WTC11 (cell line): ENCODE measurements at regions not wholly inside any gene's neighbourhood (a gene's known extent, or its start where the extent isn't known, plus 50 kb on each side); places are given as distances from the start of the nearest gene placed in this dataset.

Experiments used
- ATAC-seq: fragments of 200-7000 bp; cut with Tn5 transposase; 2 replicates; pipeline ENCODE4 v1.10.0; 2021; ENCODE audit warnings: mild to moderate bottlenecking, moderate library complexity
- CTCF ChIA-PET: fragments of 300-600 bp; sonication (Branson Sonifier 250); formaldehyde crosslinking; loops from one replicate; lab custom pipeline; 2021; ENCODE audit warnings: antibody characterized with exemption; lab: Charles Lee
- POLR2A ChIA-PET: fragments of 350-600 bp; sonication (Branson Sonifier 250); formaldehyde crosslinking; loops from one replicate; lab custom pipeline; 2021; ENCODE audit warnings: antibody characterized with exemption; lab: Charles Lee
- DNase-seq: peaks from one replicate; pipeline ENCODE4 v3.0.0; 2021; ENCODE audit warnings: low spot score
- H3K27ac Mint-ChIP-seq: 2 replicates; pipeline ENCODE4 v1.8.0; 2021; ENCODE audit warnings: mixed read lengths
- H3K27me3 Mint-ChIP-seq: 2 replicates; pipeline ENCODE4 v1.8.0; 2021; ENCODE audit warnings: low read depth, mild to moderate bottlenecking, moderate library complexity, mixed read lengths
- H3K36me3 Mint-ChIP-seq: 2 replicates; pipeline ENCODE4 v1.8.0; 2021; ENCODE audit warnings: mixed read lengths
- H3K4me1 Mint-ChIP-seq: 2 replicates; pipeline ENCODE4 v1.8.0; 2022; ENCODE audit warnings: mixed read lengths
- H3K4me3 Mint-ChIP-seq: 2 replicates; pipeline ENCODE4 v1.8.0; 2021; ENCODE audit warnings: mild to moderate bottlenecking, moderate library complexity, mixed read lengths
- H3K9me3 Mint-ChIP-seq: 2 replicates; pipeline ENCODE4 v1.8.0; 2021; ENCODE audit warnings: mixed read lengths
- ATF3 ChIP-seq: sonication (generic); formaldehyde crosslinking; conservative IDR thresholded peaks from 2 replicates; pipeline ENCODE4 v1.8.1; 2022; ENCODE audit warnings: mild to moderate bottlenecking, missing genetic modification reagents
- CDX4 ChIP-seq: fragments of 250-450 bp; sonication (Bioruptor Pico); IDR thresholded peaks from 2 replicates; pipeline ENCODE4 v1.9.0; 2021; ENCODE audit warnings: moderate library complexity, mild to moderate bottlenecking, inconsistent platforms, borderline replicate concordance
- FOXP1 ChIP-seq: sonication (generic); formaldehyde crosslinking; IDR thresholded peaks from 2 replicates; pipeline ENCODE4 v1.8.0; 2022; ENCODE audit warnings: missing genetic modification reagents, mild to moderate bottlenecking, moderate library complexity, borderline replicate concordance
- FOXP4 ChIP-seq: sonication (generic); formaldehyde crosslinking; IDR thresholded peaks from 2 replicates; pipeline ENCODE4 v1.8.0; 2022; ENCODE audit warnings: mild to moderate bottlenecking, missing genetic modification reagents
- GABPB1 ChIP-seq: sonication (generic); formaldehyde crosslinking; IDR thresholded peaks from 2 replicates; pipeline ENCODE4 v1.8.1; 2023; ENCODE audit warnings: mild to moderate bottlenecking, missing genetic modification reagents
- GTF2I ChIP-seq: fragments of 250-450 bp; sonication (Bioruptor Pico); conservative IDR thresholded peaks from 2 replicates; pipeline ENCODE4 v1.4.0; 2021; ENCODE audit warnings: mild to moderate bottlenecking
- IRF1 ChIP-seq: sonication (generic); formaldehyde crosslinking; IDR thresholded peaks from 2 replicates; pipeline ENCODE4 v1.8.0; 2023; ENCODE audit warnings: missing genetic modification reagents
- MAX ChIP-seq: sonication (generic); formaldehyde crosslinking; IDR thresholded peaks from 2 replicates; pipeline ENCODE4 v1.8.0; 2022; ENCODE audit warnings: mild to moderate bottlenecking, missing genetic modification reagents
- MYBL2 ChIP-seq: sonication (generic); formaldehyde crosslinking; IDR thresholded peaks from 2 replicates; pipeline ENCODE4 v1.8.1; 2023; ENCODE audit warnings: mild to moderate bottlenecking, moderate library complexity, missing genetic modification reagents
- NFE2L1 ChIP-seq: sonication (generic); formaldehyde crosslinking; IDR thresholded peaks from 2 replicates; pipeline ENCODE4 v1.8.1; 2023; ENCODE audit warnings: missing genetic modification reagents
- NR1H2 ChIP-seq: sonication (generic); formaldehyde crosslinking; IDR thresholded peaks from 2 replicates; pipeline ENCODE4 v1.9.0; 2021; ENCODE audit warnings: mild to moderate bottlenecking, moderate library complexity, missing genetic modification reagents
- PREB ChIP-seq: sonication (generic); formaldehyde crosslinking; IDR thresholded peaks from 2 replicates; pipeline ENCODE4 v1.8.1; 2022; ENCODE audit warnings: mild to moderate bottlenecking, missing genetic modification reagents, moderate library complexity, borderline replicate concordance
- ZNF219 ChIP-seq: sonication (generic); formaldehyde crosslinking; IDR thresholded peaks from 2 replicates; pipeline ENCODE4 v1.8.0; 2023; ENCODE audit warnings: missing genetic modification reagents, mild to moderate bottlenecking, borderline replicate concordance
- ZNF512 ChIP-seq: sonication (generic); formaldehyde crosslinking; IDR thresholded peaks from 2 replicates; pipeline ENCODE4 v1.8.1; 2022; ENCODE audit warnings: missing genetic modification reagents, borderline replicate concordance
- TF ChIP-seq, protein P1 (sequence below): fragments of 250-450 bp; sonication (Bioruptor Pico); IDR thresholded peaks from 2 replicates; pipeline ENCODE4 v1.9.0; 2021; ENCODE audit warnings: mild to moderate bottlenecking
- TF ChIP-seq, protein P2 (sequence below): sonication (generic); formaldehyde crosslinking; IDR thresholded peaks from 2 replicates; pipeline ENCODE4 v1.8.1; 2022; ENCODE audit warnings: low read depth, mild to moderate bottlenecking, moderate library complexity, missing genetic modification reagents, borderline replicate concordance
- TF ChIP-seq, protein P3 (sequence below): sonication (generic); formaldehyde crosslinking; IDR thresholded peaks from 2 replicates; pipeline ENCODE4 v1.8.0; 2022; ENCODE audit warnings: mild to moderate bottlenecking, missing genetic modification reagents
- TF ChIP-seq, protein P4 (sequence below): fragments of 250-450 bp; sonication (Bioruptor Pico); conservative IDR thresholded peaks from 2 replicates; pipeline ENCODE4 v1.9.0; 2021; ENCODE audit warnings: mild to moderate bottlenecking

- Mint-ChIP-seq H3K9me3 (no peaks in the 10 kb centered on the region), H3K36me3 (no peaks in the 10 kb centered on the region)
- TF ChIP-seq ZNF512 (CRISPR knock-in tag) (no peak), MAX (CRISPR knock-in tag) (no peak), GABPB1 (CRISPR knock-in tag) (no peak), ZNF219 (CRISPR knock-in tag) (no peak), CDX4 (no peak), NFE2L1 (no peak), ATF3 (CRISPR knock-in tag) (no peak), FOXP1 (CRISPR knock-in tag) (no peak), FOXP4 (CRISPR knock-in tag) (no peak), IRF1 (CRISPR knock-in tag) (no peak), NR1H2 (no peak), PREB (CRISPR knock-in tag) (no peak), GTF2I (CRISPR knock-in tag) (no peak), MYBL2 (CRISPR knock-in tag) (no peak)
- TF ChIP-seq, protein P1, sequence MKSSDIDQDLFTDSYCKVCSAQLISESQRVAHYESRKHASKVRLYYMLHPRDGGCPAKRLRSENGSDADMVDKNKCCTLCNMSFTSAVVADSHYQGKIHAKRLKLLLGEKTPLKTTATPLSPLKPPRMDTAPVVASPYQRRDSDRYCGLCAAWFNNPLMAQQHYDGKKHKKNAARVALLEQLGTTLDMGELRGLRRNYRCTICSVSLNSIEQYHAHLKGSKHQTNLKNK (CRISPR knock-in tag): no peak
- TF ChIP-seq, protein P2, sequence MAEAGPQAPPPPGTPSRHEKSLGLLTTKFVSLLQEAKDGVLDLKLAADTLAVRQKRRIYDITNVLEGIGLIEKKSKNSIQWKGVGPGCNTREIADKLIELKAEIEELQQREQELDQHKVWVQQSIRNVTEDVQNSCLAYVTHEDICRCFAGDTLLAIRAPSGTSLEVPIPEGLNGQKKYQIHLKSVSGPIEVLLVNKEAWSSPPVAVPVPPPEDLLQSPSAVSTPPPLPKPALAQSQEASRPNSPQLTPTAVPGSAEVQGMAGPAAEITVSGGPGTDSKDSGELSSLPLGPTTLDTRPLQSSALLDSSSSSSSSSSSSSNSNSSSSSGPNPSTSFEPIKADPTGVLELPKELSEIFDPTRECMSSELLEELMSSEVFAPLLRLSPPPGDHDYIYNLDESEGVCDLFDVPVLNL: no peak
- TF ChIP-seq, protein P3, sequence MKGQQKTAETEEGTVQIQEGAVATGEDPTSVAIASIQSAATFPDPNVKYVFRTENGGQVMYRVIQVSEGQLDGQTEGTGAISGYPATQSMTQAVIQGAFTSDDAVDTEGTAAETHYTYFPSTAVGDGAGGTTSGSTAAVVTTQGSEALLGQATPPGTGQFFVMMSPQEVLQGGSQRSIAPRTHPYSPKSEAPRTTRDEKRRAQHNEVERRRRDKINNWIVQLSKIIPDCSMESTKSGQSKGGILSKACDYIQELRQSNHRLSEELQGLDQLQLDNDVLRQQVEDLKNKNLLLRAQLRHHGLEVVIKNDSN (CRISPR knock-in tag): no peak
- TF ChIP-seq, protein P4, sequence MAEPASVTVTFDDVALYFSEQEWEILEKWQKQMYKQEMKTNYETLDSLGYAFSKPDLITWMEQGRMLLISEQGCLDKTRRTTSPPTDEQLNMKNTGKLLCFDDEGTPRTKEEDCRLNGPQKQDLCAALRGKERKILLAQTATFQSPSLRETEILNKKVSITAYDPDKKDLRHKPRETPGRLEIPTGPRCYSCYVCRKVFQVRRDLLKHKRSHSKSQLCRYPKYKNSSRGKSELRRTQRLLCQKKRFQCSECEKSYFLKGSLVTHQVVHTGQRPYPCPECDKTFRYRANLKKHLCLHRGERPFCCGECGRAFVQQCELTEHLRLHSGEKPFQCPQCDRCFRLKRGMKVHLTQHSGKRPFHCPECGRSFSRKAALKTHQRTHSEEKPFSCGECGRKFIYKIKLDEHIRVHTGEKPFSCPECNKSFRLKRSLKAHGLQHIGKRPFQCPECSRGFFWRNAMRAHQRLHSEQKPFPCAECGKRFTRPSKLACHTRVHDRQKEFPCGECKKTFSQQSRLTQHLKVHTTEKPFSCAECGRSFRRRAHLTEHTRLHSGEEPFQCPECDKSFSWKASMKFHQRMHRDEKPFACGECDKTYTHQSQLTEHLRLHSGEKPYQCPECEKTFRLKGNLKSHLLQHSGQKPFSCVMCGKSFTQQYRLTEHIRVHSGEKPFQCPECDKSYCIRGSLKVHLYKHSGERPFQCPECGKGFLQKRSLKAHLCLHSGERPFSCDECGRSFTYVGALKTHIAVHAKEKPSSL (CRISPR knock-in tag): no peak
- TF ChIP-seq, all 79 proteins: peak for 0
- CTCF ChIA-PET: no interaction called here
- Mint-ChIP-seq H3K27me3 (no peaks in the 10 kb centered on the region), H3K4me3 (no peak overlapping the region), H3K27ac (no peak overlapping the region), H3K4me1 (peaks cover 8% of the 10 kb centered on the region; the same call in 1 of the 2 replicates)
- POLR2A ChIA-PET: no interaction called here
- no peak for ATAC-seq
- no peak for DNase-seq
Observed at GRCh38 chr9:30235564-30235963, 2148.9 kb upstream of the ACO1 start.
